Left lobe of liver (tissue), 2 donors: ENCODE measurements at regions not wholly inside any gene's neighbourhood (a gene's known extent, or its start where the extent isn't known, plus 50 kb on each side); places are given as distances from the start of the nearest gene placed in this dataset.

Experiments used
- ATAC-seq: fragments of 200-7000 bp; cut with Tn5 transposase; one replicate; pipeline ENCODE4 v1.9.1; 2020; ENCODE audit warnings: mild to moderate bottlenecking, moderate library complexity
- DNase-seq: peaks from one replicate; pipeline ENCODE4 v3.0.0-alpha.2; 2020; ENCODE audit warnings: low spot score
- donor health status: DM: no; HTN: no; CAD: no; lungs with moderate emphysema.
- donor health status: DM: no; HTN: yes; CAD: no.

DNA sequence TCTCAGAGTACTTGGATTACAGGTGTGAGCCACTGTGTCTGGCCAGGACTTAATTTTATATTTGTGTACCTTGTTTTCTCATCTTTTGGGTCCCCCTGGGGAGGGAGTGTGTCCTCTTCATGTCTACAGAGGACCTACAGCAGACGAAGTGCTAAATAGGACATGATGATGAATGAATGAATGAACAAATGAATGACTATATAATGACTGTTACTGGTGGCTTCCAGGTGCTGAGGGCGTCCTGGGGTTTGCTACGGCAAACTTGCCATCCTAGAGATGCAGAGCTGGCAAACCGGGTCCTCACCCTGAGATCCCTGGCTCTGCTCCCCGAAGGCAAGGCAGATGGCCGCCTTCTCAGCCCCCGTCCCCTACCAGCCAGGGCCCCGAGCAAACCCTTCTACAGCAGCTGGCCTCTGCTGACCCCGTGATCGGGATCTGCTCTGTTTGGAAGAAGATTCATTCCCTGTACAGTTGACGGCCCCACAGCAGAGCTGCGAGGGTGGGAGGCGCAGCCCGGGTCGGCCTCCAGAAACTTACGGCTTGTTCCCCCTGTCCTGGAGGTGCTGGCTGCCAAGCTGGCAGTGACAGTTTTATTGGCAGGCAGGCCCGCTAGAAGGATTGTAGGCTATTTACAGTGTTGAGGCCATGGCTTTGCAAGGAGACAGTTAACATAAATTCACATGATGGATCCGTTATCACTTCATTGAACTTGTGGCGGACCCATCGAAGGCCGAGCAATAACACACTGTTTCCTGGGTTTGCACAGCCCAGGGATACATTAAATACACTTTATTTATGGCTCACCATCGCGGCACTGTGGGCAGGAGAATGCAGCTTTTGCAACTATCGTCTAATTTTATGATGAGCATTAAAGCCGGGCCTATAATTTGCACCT lies 197.7 kb upstream of the GSE1 start:
- peak; percentile 43 for DNase-seq
- ATAC-seq = peak; percentile 22

DNA sequence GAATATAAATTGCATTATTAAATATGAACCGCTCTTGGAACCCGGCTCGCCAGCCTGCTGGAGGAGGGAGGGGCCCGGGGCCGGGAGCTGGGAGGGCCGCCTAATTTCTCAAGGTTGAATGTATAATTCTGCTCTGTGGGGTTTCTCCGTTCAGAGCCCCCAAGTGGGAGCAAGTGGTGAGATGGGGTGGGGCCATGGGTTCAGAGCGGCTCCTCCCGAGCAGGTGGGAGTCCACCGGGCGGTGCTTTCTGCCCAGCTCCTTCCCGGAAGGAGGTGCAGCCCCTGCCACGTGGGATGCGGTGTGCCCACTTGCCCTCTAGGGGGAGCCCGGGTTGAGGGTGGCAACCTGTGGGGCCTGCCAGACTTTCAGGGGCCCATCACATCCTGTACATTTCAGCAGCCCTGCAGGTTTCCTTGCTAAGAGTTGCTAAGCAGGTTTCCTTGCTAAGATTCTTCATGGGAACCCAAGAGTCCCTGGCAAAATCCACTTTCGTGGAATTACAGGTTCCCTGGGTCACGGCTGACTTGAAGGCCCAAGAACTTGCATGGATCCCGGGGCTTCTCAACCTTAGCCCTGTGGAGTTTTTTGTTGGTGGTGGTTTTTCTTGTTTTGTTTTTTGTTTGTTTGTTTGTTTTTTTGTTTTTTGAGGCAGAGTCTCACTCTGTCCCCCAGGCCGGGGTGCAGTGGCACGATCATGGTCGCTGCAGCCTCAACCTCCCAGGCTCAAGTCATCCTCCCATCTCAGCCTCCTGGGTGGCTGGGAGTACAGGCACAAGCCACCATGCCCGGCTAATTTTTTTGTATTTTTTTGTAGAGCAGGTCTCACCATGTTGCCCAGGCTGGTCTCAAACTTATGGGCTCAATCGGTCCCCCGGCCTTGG lies 196.7 kb upstream of the GSE1 start:
- DNase-seq = peak; percentile 73

DNA sequence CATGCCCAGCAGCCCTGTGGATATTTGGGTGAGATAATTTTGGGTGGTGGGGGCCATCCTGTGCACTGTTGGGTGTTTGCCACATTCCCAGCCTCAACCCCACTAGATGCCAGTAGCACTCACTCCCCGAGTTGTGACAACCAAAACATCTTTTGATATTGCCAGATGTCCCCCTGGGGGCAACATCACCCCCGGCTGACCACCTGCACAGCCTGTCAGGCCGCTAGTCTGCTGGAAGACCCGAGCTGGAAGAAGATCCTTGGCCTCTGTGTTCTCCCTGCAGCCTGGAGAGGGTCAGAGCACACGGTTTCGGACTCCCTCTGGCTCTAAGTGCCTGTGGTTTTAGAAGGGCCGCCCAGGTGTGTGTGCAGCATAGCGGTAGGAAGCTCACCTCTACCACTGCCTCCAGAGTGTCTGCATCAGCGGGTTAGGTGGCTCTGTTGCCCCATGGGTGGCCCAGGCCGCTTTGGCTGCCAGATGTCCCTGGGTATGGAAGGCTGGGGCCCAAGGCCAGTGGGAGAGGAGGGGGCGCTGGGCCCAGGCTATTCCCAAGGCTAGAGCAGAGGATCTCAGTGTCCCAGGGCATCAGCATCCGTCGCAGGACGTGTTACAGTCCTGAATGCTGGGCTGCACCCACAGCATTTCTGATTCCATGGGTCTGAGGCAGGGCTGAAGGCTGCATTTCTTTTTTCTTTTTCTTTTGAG lies 195.8 kb upstream of the GSE1 start:
- peak; percentile 41 for DNase-seq
- no peak for ATAC-seq

More for the DNA sequence above, 196.7 kb upstream of the GSE1 start:
- ATAC-seq = peak; percentile 87

GRCh38 chr16:85418978-85419491 lies 194.1 kb upstream of the GSE1 start:
- DNase-seq (peak; percentile 42), ATAC-seq (no peak)

GRCh38 chr16:85419503-85420408 lies 193.4 kb upstream of the GSE1 start:
- DNase-seq (peak; percentile 39), ATAC-seq (no peak)

DNA sequence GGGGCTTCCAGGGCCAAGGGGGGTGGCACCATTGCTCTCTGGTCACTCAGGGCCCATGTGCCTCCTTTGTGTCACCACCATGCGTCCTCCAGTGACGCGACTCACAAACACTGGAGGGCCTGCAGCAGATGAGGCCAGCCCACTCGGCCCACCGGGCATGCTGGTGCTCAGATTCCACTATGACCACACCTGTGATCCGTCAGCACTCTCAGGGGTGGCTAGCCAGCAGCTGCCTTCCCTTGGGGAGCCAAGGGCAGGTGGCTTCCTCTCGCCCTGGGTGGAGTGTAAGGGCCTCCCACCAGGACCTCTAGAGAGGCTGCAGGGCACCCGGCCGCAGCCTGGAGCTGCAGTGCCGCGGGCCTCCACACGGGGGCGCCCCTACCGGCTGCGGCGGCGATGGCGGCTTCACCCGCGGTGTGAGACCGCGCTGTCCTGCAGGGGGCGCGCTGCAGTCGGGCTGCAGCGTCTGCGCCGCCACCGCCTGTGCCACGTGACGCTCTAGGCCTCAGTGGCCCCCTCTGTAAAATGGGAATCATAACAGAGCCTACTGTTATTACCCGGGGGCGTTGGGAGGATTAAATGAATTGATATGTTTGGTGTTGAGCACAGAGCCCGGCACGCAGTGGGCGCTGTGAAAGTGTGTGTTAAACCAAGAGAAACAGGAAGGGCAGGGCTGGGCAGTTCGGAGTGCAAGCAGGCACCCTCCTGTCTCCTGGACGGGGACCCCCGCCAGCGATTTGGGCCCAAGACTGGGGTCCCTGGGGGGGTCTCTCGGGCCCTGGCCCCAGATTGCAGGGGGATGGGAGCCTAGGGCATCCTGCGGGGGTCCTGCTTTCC lies 192.4 kb upstream of the GSE1 start:
- ATAC-seq = peak; percentile 73

DNA sequence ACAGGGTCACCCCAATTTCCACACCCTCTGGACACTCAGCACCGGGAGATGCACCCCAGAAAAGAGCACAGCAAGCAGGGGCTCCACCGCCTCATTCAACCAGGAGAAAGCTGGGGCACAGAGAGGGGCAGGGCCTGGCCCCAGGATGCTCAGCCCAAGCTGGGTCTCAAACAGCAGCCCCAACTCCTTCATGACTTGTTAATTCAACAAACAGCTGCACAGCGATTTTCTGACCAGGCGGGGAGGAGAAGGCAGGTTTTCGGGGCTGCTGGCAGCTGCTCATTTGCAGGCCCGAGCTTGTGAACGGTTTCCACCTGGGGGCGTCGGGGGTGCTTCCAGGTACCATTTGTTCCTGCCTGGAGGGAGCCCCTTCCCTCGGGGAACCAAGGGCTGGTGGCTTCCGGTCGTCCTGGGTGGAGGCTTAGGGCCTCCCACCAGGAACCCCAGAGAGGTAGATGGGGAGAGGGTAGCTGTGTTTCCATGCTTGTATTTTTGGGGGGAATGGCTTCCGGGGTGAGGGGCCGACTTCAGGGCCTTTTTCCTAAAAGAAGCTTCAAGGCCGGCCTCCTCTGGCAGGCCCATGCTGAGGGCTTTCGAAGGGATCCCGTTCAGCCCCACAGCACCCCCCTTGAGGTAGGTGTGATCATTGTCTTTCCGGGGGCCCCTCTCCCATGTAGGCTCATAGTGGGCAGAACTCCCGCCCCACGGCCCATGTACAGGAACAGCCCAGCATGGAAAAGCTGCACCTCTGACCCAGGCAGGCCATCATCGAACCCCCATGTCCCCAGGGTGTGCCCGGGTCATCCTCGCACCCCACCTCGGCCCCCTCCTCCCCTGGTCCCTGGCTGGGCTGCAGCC lies 191.6 kb upstream of the GSE1 start:
- DNase-seq (peak; percentile 45), ATAC-seq (no peak)

More for the DNA sequence above, 192.4 kb upstream of the GSE1 start:
- DNase-seq = peak; percentile 72

DNA sequence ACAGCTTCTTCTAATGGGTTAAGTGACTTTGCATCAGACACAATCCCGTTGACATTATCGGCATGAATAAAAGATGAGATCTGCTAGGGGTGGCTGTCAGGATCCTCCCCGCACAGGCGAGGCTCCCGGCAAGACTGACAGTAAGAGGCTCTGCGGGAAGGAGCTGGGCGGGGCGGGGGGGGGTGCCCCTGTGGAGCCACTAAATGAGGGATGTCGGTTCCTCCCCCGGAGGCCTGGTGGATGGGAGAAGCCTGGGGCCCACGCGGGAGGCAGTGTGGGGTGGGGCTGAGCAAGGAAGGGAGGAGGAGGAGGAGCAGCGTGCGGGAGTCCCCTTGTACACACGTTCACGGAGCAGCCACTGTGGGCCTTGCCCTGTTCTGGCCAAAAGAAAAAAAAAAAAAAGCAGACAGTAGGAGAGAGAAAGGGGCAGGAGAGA lies 190.9 kb upstream of the GSE1 start:
- peak; percentile 53 for DNase-seq
- peak; percentile 45 for ATAC-seq

DNA sequence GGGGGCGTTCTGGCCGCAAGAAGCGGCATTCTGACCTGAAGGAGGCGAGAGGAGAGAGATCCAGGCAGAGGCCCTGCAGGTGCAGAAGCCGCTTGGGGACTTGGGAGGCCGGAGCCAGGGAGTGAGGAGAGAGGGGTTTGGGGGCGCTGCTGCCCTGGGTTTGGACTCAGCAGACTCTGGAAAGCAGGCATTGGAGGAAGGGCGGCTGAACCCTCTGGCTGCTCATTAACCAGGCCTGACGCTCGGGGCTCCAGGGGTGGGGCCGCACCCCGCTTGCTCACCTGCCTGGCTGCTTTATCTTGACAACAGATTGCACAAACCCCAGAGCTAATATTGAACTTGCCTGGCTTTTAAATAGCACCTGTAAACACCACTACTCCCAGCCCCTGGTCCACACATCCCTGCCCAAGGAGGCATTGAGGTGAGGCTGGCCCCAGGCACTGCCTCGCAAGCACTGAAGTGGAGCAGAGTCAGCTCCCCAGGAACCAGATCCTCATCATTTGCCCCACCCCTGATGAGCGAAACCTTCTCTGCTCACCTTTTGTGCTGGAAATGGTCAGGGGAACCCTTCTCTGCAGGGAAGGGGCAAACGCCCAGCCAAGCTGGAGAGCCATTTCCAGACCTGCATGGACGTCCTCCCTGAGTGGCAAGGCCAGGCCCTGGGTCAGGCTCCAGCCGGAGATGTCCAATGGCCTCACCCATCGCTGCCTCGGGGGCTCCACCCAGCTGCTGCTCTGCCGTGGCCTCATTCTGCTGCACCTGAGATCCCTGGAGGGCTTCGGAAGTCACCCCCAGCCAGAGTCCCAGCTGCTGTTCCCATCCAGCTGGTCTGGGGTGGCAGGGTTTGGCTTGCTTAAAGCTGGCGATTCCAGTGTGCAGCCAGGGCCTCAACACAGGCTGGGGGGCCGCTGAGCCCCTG lies 190.2 kb upstream of the GSE1 start:
- peak; percentile 93 for DNase-seq

DNA sequence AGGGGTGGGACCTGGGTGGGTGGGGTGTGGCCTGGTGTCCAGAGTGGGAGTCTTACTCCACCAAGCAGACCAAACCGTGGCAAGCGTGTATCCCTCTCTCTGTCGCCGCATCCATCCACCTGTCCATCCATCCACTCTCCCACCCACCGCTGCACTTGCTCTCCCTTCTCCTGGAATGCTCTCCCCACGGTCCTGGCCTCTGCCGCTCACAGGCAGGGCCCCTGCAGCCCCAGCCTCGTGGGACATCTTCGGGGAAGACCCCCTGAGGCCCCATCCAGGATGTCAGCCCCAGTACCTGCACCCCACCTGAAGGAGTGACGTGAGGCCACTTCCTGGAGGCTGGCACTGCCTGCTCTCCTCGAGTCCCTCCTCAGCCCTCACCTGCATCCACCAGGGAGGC lies 189.5 kb upstream of the GSE1 start:
- ATAC-seq (no peak), DNase-seq (peak; percentile 41)

More for the DNA sequence above, 190.2 kb upstream of the GSE1 start:
- peak; percentile 90 for ATAC-seq

GRCh38 chr16:85424260-85425073 lies 188.7 kb upstream of the GSE1 start:
- ATAC-seq (no peak), DNase-seq (peak; percentile 42)

DNA sequence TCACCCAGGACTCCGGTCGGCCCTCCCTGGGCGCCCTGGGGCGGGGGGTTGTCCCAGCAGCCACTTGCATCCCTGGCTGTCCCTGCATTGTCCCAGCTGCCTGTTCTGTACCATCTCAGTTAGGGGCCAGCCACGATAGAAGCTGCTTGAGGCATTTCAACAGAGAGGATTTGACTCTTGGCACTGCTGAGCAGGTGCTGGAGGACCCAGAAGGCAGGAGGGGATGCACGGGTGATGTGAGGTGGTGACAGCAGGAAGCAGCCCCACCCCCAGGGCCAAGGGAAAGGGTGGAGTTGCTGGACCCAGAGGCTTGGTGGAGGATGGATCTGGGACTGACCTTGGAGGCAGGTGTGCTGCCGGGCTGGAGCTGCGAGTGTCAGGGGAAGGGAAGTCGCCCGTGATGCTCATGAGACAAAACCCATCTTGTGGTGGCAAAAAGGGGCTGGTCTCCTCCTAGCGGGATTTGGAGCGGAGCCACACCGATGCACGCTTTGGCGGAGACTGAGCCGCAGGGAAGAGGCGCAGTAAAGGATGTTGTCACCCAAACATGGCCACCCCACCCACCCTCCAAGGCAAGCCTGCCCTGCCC lies 188.0 kb upstream of the GSE1 start:
- ATAC-seq (no peak), DNase-seq (peak; percentile 43)

GRCh38 chr16:85426806-85427205 lies 186.3 kb upstream of the GSE1 start:
- no peak for DNase-seq
- no peak for ATAC-seq

- DNase-seq (peak; percentile 49), ATAC-seq (peak; percentile 77)
Measured at GRCh38 chr16:85428168-85428898, 184.8 kb upstream of the GSE1 start.
